ENCODE measurements at regions not wholly inside any gene's neighbourhood (a gene's known extent, or its start where the extent isn't known, plus 50 kb on each side); places are given as distances from the start of the nearest gene placed in this dataset.

GRCh38 chr12:85356596-85357385, 76.8 kb downstream of the ALX1 start:
- TF ChIP-seq, protein P1, sequence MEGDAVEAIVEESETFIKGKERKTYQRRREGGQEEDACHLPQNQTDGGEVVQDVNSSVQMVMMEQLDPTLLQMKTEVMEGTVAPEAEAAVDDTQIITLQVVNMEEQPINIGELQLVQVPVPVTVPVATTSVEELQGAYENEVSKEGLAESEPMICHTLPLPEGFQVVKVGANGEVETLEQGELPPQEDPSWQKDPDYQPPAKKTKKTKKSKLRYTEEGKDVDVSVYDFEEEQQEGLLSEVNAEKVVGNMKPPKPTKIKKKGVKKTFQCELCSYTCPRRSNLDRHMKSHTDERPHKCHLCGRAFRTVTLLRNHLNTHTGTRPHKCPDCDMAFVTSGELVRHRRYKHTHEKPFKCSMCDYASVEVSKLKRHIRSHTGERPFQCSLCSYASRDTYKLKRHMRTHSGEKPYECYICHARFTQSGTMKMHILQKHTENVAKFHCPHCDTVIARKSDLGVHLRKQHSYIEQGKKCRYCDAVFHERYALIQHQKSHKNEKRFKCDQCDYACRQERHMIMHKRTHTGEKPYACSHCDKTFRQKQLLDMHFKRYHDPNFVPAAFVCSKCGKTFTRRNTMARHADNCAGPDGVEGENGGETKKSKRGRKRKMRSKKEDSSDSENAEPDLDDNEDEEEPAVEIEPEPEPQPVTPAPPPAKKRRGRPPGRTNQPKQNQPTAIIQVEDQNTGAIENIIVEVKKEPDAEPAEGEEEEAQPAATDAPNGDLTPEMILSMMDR (IDR thresholded peaks at IDR 0.05) = no peak
- no peak for TF ChIP-seq POLR2A (IDR thresholded peaks at IDR 0.05)
